Ammon's horn (tissue), 1 donor: ENCODE measurements at regions not wholly inside any gene's neighbourhood (a gene's known extent, or its start where the extent isn't known, plus 50 kb on each side); places are given as distances from the start of the nearest gene placed in this dataset.
"Not testable (repeated sequence)": the region's sequence is repeated elsewhere in the genome, so short reads cannot be mapped to it uniquely, and the experiment has no call there.

Source experiments
- DNase-seq: peaks from one replicate; pipeline ENCODE4 v3.0.0-alpha.2; 2016; ENCODE audit warnings: low spot score

- no peak for DNase-seq
Measured at GRCh38 chr3:18734309-18734708, 309.2 kb upstream of the SATB1 start.

DNA sequence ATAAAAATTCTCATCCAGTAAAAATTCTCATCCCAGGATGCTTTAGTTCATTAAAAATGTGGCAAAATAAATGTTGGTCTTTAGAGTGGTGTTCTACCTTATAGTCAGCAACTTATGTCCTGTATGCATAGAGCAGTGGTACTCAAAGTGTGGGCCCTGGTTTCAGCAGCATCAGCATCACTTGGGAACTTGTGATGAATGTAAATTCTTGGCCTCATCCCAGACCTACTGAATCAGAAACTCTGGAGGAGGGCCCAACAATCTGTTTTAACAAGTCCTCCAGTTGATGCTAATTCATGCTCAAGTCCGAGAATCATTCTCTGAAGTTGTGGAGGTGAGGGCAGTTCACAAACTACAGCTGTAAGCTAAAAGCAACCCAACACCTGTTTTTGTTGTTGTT, 307.3 kb upstream of the SATB1 start:
- no peak for DNase-seq

- DNase-seq = no peak
Measured at GRCh38 chr3:18730491-18730890, 305.4 kb upstream of the SATB1 start.

GRCh38 chr3:18729671-18730070, 304.5 kb upstream of the SATB1 start:
- DNase-seq = no peak

- DNase-seq = no peak
Measured at GRCh38 chr3:18725668-18726407, 300.7 kb upstream of the SATB1 start.

DNA sequence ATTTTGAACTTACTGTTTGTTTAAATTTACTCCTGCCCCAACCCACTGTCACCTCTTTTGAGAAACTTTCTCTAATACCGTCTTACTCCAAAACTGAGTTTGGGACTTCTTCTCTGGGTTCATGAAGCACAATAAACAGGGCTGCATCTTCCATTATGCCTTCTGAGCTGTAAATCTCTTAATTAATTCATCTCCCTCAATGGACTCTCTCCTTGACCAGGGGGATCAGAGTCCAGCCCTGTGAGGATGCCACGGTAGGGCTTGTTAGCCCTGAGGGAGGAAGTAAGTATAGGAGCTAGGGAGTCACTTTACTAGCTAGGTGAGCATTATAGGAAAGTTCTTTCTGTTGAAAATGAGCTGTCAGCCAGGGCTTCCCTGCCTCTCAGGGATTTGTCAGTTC, 299.3 kb upstream of the SATB1 start:
- no peak for DNase-seq

GRCh38 chr3:18723206-18723810, 298.2 kb upstream of the SATB1 start:
- DNase-seq = no peak

GRCh38 chr3:18720543-18720942, 295.4 kb upstream of the SATB1 start:
- DNase-seq = no peak

DNA sequence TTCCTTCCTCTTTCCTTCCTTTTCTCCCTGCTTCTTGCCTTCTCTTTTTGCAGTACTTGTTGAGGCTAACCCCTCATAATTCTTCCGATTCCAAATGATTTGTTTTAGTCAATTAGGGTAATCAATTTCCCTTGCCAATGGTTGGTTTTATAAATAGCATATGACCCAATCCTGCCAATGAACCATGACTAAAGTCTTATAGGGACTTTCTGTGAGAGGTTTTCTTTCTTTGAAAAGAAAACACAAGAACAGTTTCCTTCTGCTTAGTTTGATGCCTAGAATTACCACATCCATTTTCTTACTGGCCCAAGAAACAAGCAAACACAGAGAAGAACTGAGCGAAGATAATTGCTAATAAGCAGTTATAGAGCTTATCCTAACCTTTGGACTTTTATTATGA, 292.5 kb upstream of the SATB1 start:
- no peak for DNase-seq

DNA sequence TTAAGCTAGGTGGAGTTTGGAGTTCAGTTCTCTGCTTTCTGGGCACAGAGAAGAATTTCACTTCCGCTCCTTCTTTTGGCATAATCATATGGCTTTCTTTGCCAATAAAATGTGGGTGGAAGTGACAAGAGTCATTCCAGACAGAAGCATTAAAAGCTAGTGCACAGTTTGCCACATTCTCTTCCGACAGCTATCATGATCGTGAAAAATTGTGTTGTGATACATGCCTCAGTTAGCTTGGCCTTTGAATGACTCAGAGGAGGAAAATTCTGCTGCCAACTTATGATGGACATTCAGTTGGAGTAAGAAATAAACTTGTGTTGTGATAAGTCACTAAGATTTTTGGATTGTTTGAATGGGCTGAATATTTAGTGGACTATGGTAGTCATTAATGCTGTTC, 291.7 kb upstream of the SATB1 start:
- peak; percentile 8 for DNase-seq

GRCh38 chr3:18716101-18716500, 291.0 kb upstream of the SATB1 start:
- no peak for DNase-seq

GRCh38 chr3:18715208-18715607, 290.1 kb upstream of the SATB1 start:
- DNase-seq = no peak

DNA sequence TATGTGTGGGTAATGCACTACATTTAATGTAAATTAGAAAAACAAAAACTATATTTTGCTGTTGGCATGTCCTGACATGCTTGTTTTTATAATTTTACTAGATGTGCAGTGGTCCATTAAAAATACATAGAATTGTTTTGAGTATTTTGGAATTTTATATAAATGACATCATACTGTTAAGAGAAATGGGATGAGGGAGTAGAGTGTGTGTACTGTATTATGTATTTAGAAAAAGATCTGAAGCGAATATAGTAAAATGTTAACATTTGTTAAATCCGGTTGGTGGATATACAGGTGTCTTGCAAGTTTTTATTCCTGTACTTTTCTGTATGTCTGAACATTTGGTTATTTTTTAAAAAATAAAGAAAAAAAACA, 288.4 kb upstream of the SATB1 start:
- DNase-seq = no peak

DNA sequence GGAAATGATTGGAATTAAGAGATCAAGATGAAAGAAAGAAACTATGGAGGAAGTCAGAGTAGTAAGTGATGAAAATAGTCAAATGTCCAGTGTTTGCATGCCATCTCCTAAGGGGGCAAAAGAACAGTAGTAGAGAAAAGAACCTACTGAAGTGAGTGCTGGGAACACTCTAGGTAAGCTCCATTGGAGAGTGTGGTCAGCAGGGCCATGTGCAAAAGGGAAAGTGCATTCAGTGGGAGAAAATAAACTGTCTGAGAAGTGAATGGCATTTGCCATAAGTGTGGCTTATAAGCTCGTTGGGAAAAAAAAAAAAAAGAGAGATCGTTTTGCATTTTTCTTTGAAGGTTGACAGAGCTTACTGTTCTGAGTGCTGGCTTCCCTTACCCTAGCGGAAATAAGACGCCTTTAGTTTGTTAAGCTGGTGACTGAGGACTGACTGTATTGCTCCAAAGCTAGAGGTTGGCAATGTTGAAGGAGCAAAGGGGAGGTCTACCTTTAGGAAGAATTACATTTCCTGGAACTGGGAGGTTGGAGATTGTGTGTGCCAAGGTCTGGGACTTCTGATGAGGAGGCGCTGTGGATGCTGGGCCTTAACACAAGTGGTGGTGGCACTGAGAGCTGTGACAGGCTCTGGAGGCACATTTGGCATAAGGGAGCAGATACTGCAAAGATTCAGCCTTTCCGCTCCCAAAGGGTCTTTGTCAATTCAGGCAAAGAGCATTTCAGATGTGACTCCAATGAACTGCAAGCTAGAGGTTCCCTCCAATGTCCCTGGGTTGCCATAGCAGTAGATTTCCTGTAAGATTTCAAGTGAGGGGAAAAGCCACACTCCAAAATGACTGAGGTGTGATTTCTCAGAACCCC, 287.8 kb upstream of the SATB1 start:
- DNase-seq = no peak

- no peak for DNase-seq
Measured at GRCh38 chr3:18704326-18704725, 279.2 kb upstream of the SATB1 start.

- DNase-seq = no peak
Measured at GRCh38 chr3:18703798-18704197, 278.7 kb upstream of the SATB1 start.

DNA sequence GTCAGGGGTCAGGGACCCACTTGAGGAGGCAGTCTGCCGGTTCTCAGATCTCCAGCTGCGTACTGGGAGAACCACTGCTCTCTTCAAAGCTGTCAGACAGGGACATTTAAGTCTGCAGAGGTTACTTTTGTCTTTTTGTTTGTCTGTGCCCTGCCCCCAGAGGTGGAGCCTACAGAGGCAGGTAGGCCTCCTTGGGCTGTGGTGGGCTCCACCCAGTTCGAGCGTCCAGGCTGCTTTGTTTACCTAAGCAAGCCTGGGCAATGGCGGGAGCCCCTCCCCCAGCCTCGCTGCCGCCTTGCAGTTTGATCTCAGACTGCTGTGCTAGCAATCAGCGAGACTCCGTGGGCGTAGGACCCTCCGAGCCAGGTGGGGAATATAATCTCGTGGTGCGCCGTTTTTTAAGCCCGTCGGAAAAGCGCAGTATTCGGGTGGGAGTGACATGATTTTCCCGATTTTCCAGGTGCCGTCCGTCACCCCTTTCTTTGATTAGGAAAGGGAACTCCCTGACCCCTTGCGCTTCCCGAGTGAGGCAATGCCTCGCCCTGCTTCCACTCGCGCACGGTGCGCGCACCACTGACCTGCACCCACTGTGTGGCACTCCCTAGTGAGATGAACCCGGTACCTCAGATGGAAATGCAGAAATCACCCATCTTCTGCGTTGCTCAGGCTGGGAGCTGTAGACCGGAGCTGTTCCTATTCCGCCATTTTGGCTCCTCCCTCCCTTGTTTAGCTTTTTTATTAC, 268.6 kb upstream of the SATB1 start:
- not testable (repeated sequence) for DNase-seq

DNA sequence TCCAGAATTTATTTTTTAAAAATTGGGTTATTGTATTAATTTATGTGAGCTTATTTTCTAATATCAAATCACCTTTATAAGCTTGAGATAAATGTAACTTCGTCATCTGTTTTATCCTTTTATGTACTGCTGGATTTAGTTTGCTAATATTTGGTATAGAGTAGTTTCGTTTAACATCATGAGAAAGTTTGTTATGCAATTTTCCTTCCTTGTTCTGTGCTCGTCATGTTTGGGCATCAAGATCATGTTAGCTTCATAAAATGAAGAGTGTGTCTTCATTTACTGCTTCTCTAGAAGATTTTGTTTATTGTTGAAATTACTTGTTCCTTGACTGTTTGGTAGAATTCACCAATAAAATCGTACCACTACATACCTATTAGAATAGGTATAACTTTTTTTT, 262.1 kb upstream of the SATB1 start:
- DNase-seq = no peak

DNA sequence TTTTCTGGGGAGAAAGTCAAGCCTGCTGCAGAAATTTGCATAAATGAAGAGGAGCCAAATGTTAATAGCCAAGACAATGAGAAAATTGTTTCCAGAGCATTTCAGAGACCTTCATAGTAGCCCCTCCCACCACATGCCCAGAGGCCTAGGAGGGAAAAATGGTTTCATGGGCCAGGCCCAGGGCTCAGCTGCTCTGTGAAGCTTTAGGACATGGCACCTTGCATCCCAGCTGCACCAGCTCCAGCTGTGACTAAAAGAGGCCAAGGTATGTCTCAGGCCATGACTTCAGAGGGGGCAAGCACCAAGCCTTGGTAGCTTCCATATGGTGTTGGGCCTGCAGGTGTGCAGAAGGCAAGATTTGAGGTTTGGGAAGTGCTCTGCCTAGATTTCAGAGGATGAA, 258.8 kb upstream of the SATB1 start:
- DNase-seq = no peak

- no peak for DNase-seq
Measured at GRCh38 chr3:18681818-18682345, 256.7 kb upstream of the SATB1 start.

DNA sequence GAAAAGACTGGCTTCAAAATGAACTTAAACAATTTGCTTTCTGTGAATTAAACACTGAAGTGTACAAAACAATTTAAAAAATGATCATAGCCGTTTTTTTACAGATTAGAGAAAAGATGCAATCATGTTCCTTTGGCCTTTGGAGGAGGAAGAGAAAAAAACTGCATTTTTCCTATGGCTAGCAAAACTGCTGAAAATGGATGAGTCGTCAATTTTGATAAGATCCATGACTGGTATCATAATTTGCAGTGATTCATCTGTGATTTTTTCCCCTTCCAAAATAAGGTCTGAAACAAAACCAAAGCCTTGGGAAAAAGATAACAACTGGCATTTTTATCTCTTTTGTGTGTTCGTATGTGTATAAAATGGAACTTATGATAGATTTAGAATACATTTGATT, 255.6 kb upstream of the SATB1 start:
- DNase-seq = no peak

GRCh38 chr3:18679238-18679637, 254.1 kb upstream of the SATB1 start:
- DNase-seq = no peak
